Panc1 (cell line): ENCODE measurements at regions not wholly inside any gene's neighbourhood (a gene's known extent, or its start where the extent isn't known, plus 50 kb on each side); places are given as distances from the start of the nearest gene placed in this dataset.

ENCODE experiments used
- ATAC-seq: fragments of 200-7000 bp; cut with Tn5 transposase; 2 replicates; pipeline ENCODE4 v1.9.1; 2020; ENCODE audit warnings: mild to moderate bottlenecking, moderate library complexity
- BruUV-seq: library from RNA; stranded (reverse); fragments of 400-500 nt; replicated peaks from 2 replicates; lab custom pipeline; 2021; lab: Mats Ljungman, UMichigan
- CTCF ChIA-PET: fragments of 300-600 bp; sonication (Branson Sonifier 250); formaldehyde crosslinking; loops from one replicate; lab custom pipeline; 2022; ENCODE audit warnings: antibody characterized with exemption; lab: Charles Lee
- POLR2A ChIA-PET: fragments of 300-600 bp; sonication (Branson Sonifier 250); formaldehyde crosslinking; loops from one replicate; lab custom pipeline; 2022; ENCODE audit warnings: antibody characterized with exemption; lab: Charles Lee
- DNase-seq: peaks from one replicate; pipeline ENCODE4 v3.0.0-alpha.2; 2010; ENCODE audit warnings: low read depth, low spot score
- H3K27ac ChIP-seq: 2 replicates; pipeline ENCODE4 v1.5.1; 2011; ENCODE audit warnings: mild to moderate bottlenecking, low read length, inconsistent platforms
- H3K27me3 ChIP-seq: fragments of 200-500 bp; sonication (Bioruptor generic); 2 replicates; pipeline ENCODE4 v1.6.0; 2014; ENCODE audit warnings: low read length, inconsistent platforms; ENCODE audit not compliant: control insufficient read depth, insufficient read depth
- H3K36me3 ChIP-seq: fragments of 200-500 bp; sonication (Bioruptor generic); 2 replicates; pipeline ENCODE4 v1.5.1; 2014; ENCODE audit warnings: inconsistent platforms, mild to moderate bottlenecking, low read length, moderate library complexity; ENCODE audit not compliant: control insufficient read depth, insufficient read depth
- H3K4me1 ChIP-seq: 2 replicates; pipeline ENCODE4 v1.5.1; 2011; ENCODE audit warnings: inconsistent platforms, mild to moderate bottlenecking, low read length, moderate library complexity; ENCODE audit not compliant: control insufficient read depth, insufficient read depth
- H3K4me3 ChIP-seq, 2 experiments: 2 replicates each; pipeline ENCODE4 v1.5.1; 2011 to 2012; ENCODE audit warnings: low read depth in 2 of 2, low read length in 2 of 2, mild to moderate bottlenecking in 2 of 2, inconsistent platforms in 1 of 2, moderate library complexity in 1 of 2
- H3K9me3 ChIP-seq: fragments of 200-500 bp; sonication (Bioruptor generic); 2 replicates; pipeline ENCODE4 v1.5.1; 2014; ENCODE audit warnings: low read depth, mild to moderate bottlenecking, inconsistent platforms, low read length, moderate library complexity; ENCODE audit not compliant: control insufficient read depth, insufficient read depth
- POLR2AphosphoS5 ChIP-seq: IDR thresholded peaks from 2 replicates; pipeline ENCODE4 v1.6.1; 2012; ENCODE audit warnings: mild to moderate bottlenecking, low read depth, low read length, moderate library complexity
- SIN3A ChIP-seq: IDR thresholded peaks from 2 replicates; pipeline ENCODE4 v1.6.1; 2012; ENCODE audit warnings: low read depth, mild to moderate bottlenecking, low read length, moderate library complexity, borderline replicate concordance; ENCODE audit not compliant: insufficient read depth
- TCF7L2 ChIP-seq: IDR thresholded peaks from 2 replicates; pipeline ENCODE4 v1.6.1; 2011; ENCODE audit warnings: mild to moderate bottlenecking, low read depth, low read length, inconsistent platforms
- in situ Hi-C: cut with HindIII; loops from 2 replicates; pipeline ENCODE4 v1.10.0; 2016; ENCODE audit warnings: low sequenced_read_pairs, low pct_unique_long_range_greater_than_20kb
- intact Hi-C: fragments of 100-400 bp; cut with micrococcal nuclease; formaldehyde crosslinking; loops from one replicate; pipeline ENCODE4 v1.10.0; 2022; ENCODE audit not compliant: unreplicated experiment
- TF ChIP-seq, protein P1 (sequence below): fragments of 450-650 bp; IDR thresholded peaks from 2 replicates; pipeline ENCODE4 v1.5.1; 2017; ENCODE audit warnings: mild to moderate bottlenecking
- TF ChIP-seq, protein P2 (sequence below), 2 experiments: IDR thresholded peaks; 2 replicates each; pipeline ENCODE4 v1.6.1; 2011 to 2012; ENCODE audit warnings: low read depth in 2 of 2, control low read depth in 1 of 2, low read length in 1 of 2, mild to moderate bottlenecking in 1 of 2, moderate library complexity in 1 of 2; ENCODE audit not compliant: insufficient read depth in 1 of 2

DNA sequence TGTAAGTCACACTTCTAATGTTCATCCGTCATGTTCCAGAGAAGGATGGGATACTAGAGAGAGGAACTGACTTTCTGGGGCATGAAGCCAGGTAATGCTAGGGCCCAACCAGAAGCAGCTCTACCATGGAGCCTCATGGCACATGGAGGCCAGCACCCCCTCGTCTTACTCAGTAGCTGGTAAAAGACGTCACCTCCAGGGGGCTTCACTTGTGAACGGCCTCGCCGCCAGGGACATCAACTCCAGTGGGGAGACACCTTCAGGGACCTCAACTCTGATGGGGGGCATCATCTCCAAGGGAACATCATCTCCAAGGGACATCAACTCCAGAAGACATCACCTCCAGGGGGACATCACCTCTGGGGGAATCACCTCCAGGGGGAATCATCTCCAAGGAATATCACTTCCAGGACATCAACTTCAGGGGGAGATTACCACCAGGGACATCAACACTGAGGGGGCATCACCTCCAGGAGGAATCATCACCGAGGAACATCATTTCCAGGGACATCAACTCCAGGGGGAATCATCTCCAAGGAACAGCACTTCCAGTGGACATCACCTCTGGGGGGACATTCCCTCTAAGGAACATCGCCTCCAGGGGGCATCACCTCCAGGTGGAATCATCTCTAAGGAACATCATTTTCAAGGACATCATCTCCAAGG, 168.4 kb downstream of the NDUFA10 start:
- BruUV-seq: no TSS peak
- Histone ChIP-seq H3K4me1 (no peaks in the 10 kb centered on the region), H3K9me3 (no peaks in the 10 kb centered on the region), H3K36me3 (no peaks in the 10 kb centered on the region), H3K27me3 (peaks cover 21% of the 10 kb centered on the region), H3K4me3 (no peak overlapping the region), H3K27ac (no peak overlapping the region)
- ATAC-seq: no peak
- TF ChIP-seq POLR2AphosphoS5 (no peak), TCF7L2 (no peak), SIN3A (no peak)
- TF ChIP-seq, protein P1, sequence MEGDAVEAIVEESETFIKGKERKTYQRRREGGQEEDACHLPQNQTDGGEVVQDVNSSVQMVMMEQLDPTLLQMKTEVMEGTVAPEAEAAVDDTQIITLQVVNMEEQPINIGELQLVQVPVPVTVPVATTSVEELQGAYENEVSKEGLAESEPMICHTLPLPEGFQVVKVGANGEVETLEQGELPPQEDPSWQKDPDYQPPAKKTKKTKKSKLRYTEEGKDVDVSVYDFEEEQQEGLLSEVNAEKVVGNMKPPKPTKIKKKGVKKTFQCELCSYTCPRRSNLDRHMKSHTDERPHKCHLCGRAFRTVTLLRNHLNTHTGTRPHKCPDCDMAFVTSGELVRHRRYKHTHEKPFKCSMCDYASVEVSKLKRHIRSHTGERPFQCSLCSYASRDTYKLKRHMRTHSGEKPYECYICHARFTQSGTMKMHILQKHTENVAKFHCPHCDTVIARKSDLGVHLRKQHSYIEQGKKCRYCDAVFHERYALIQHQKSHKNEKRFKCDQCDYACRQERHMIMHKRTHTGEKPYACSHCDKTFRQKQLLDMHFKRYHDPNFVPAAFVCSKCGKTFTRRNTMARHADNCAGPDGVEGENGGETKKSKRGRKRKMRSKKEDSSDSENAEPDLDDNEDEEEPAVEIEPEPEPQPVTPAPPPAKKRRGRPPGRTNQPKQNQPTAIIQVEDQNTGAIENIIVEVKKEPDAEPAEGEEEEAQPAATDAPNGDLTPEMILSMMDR: no peak
- TF ChIP-seq, protein P2, sequence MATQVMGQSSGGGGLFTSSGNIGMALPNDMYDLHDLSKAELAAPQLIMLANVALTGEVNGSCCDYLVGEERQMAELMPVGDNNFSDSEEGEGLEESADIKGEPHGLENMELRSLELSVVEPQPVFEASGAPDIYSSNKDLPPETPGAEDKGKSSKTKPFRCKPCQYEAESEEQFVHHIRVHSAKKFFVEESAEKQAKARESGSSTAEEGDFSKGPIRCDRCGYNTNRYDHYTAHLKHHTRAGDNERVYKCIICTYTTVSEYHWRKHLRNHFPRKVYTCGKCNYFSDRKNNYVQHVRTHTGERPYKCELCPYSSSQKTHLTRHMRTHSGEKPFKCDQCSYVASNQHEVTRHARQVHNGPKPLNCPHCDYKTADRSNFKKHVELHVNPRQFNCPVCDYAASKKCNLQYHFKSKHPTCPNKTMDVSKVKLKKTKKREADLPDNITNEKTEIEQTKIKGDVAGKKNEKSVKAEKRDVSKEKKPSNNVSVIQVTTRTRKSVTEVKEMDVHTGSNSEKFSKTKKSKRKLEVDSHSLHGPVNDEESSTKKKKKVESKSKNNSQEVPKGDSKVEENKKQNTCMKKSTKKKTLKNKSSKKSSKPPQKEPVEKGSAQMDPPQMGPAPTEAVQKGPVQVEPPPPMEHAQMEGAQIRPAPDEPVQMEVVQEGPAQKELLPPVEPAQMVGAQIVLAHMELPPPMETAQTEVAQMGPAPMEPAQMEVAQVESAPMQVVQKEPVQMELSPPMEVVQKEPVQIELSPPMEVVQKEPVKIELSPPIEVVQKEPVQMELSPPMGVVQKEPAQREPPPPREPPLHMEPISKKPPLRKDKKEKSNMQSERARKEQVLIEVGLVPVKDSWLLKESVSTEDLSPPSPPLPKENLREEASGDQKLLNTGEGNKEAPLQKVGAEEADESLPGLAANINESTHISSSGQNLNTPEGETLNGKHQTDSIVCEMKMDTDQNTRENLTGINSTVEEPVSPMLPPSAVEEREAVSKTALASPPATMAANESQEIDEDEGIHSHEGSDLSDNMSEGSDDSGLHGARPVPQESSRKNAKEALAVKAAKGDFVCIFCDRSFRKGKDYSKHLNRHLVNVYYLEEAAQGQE (IDR thresholded peaks at IDR 0.05; ENCODE audit: insufficient read depth in 1 of 2, low read depth in 2 of 2, low read length in 1 of 2): no peak
- no peak for DNase-seq
- POLR2A ChIA-PET: no interaction called here
- CTCF ChIA-PET: no interaction called here
- intact Hi-C loops (no loop called here), in situ Hi-C loops (no loop called here)

DNA sequence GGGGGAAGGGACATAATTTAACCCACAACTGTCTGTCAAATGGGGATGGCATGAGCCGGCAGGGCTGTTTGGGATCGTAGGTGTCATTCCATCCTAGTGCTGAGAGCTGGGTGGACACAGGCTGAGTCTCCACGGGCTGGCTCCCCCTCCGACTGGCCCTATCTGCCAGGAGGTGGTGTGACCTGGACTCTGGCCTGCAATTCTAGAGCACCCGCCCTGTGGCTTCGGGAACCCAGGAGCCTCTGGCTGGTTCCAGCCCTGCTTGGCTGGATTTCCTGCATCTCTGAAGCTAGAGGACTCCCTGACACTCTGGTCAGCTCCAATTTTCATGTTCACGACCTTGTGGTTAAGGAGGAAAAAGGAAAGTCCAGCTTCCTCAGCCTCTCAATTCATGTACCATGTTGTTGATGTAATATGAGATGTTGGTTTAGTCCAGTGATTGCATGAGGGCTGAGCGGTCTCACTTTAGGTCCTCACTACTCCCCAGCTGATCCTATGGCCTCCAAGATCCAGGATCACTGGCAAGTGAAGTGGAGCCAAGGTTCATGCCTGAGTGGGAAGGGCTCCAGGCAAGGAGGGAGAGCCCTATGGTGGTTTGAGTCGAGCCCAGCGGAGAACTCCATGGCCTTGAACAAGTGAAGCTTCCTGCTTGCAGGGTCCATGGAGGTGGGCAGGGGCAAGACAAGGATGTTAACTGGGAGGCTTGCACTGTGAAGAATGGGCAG, 169.1 kb downstream of the NDUFA10 start:
- in situ Hi-C loops: no loop called here
- TF ChIP-seq POLR2AphosphoS5: no peak
- Histone ChIP-seq H3K9me3 (no peaks in the 10 kb centered on the region), H3K27me3 (peaks cover 15% of the 10 kb centered on the region), H3K36me3 (no peaks in the 10 kb centered on the region), H3K4me3 (no peak overlapping the region), H3K27ac (no peak overlapping the region), H3K4me1 (no peaks in the 10 kb centered on the region)
- CTCF ChIA-PET: no interaction called here
- BruUV-seq: no TSS peak
- POLR2A ChIA-PET: no interaction called here
- ATAC-seq (no peak), DNase-seq (no peak)
- intact Hi-C loops: no loop called here

DNA sequence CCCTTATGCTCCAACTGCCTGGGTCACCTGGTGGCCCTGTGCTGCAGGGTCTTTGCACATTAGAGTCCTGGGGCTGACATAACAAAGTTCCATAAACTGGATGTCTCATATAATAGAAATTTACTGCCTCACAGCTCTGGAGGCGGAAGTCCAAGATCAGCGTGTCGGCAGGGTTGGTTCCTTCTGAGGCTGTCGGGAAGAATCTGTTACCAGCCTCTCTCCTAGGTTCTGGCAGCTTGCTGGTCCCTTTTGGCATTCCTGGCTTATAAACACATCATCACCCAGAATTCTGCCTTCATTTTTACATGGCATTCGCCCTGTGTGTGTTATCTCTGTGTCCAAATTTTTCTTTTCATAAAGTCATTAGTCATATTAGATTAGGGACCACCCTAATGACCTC, 170.5 kb downstream of the NDUFA10 start:
- BruUV-seq: no TSS peak
- Histone ChIP-seq H3K4me1 (no peaks in the 10 kb centered on the region), H3K9me3 (no peaks in the 10 kb centered on the region), H3K36me3 (no peaks in the 10 kb centered on the region), H3K27me3 (peaks cover 10% of the 10 kb centered on the region), H3K27ac (no peak overlapping the region), H3K4me3 (no peak overlapping the region)
- ATAC-seq (no peak), DNase-seq (no peak)
- ChIA-PET POLR2A (no interaction called here), CTCF (no interaction called here)
- intact Hi-C loops: no loop called here
- TF ChIP-seq SIN3A (no peak), POLR2AphosphoS5 (no peak), TCF7L2 (no peak)
- TF ChIP-seq, protein P2 (IDR thresholded peaks at IDR 0.05; ENCODE audit: insufficient read depth in 1 of 2, low read depth in 2 of 2, low read length in 1 of 2): no peak
- TF ChIP-seq, protein P1: no peak
- in situ Hi-C loops: no loop called here
